ENCODE measurements at regions not wholly inside any gene's neighbourhood (a gene's known extent, or its start where the extent isn't known, plus 50 kb on each side); places are given as distances from the start of the nearest gene placed in this dataset.

GRCh38 chr20:55626716-55627115, 378.6 kb downstream of the CBLN4 start:
- no peaks in the 10 kb centered on the region for H3K4me1 ChIP-seq
- H3K4me3 ChIP-seq: no peak overlapping the region
- H3K27me3 ChIP-seq: no peaks in the 10 kb centered on the region
- ATAC-seq (ENCODE audit: low FRiP score in 2 of 2) (no peak), DNase-seq (no peak)
- TF ChIP-seq EP300 (IDR thresholded peaks at IDR 0.05) (no peak), POLR2A (IDR thresholded peaks at IDR 0.05) (no peak), POLR2AphosphoS5 (IDR thresholded peaks at IDR 0.05) (no peak), CTCF (IDR thresholded peaks at IDR 0.05) (no peak)
- 87 to 88% methylated on average over 4 of the region's 4 CpGs for WGBS, 2 donors
- H3K9me3 ChIP-seq: peaks cover 0 to 4% (median 0%) of the 10 kb centered on the region in 4 donors
- H3K27ac ChIP-seq: no peak overlapping the region
- no peaks in the 10 kb centered on the region for H3K36me3 ChIP-seq

GRCh38 chr20:55616367-55616766, 389.0 kb downstream of the CBLN4 start:
- Histone ChIP-seq H3K4me3 (no peak overlapping the region), H3K27ac (no peak overlapping the region), H3K9me3 (no peaks in the 10 kb centered on the region), H3K27me3 (no peaks in the 10 kb centered on the region), H3K36me3 (no peaks in the 10 kb centered on the region), H3K4me1 (no peaks in the 10 kb centered on the region)
- TF ChIP-seq POLR2AphosphoS5 (IDR thresholded peaks at IDR 0.05) (no peak), POLR2A (IDR thresholded peaks at IDR 0.05) (no peak), CTCF (IDR thresholded peaks at IDR 0.05) (no peak), EP300 (IDR thresholded peaks at IDR 0.05) (no peak)
- WGBS, 2 donors: 78 to 86% methylated on average over 8 of the region's 8 CpGs
- no peak for DNase-seq
- ATAC-seq (ENCODE audit: low FRiP score in 2 of 2): no peak

GRCh38 chr20:55615818-55616217, 389.5 kb downstream of the CBLN4 start:
- H3K9me3 ChIP-seq: no peaks in the 10 kb centered on the region
- no peaks in the 10 kb centered on the region for H3K4me1 ChIP-seq
- DNase-seq (no peak), ATAC-seq (ENCODE audit: low FRiP score in 2 of 2) (no peak)
- no peak for TF ChIP-seq EP300 (IDR thresholded peaks at IDR 0.05)
- TF ChIP-seq POLR2A (IDR thresholded peaks at IDR 0.05): no peak
- TF ChIP-seq POLR2AphosphoS5 (IDR thresholded peaks at IDR 0.05): no peak
- no peak for TF ChIP-seq CTCF (IDR thresholded peaks at IDR 0.05)
- H3K27me3 ChIP-seq: no peaks in the 10 kb centered on the region
- no peaks in the 10 kb centered on the region for H3K36me3 ChIP-seq
- H3K27ac ChIP-seq: no peak overlapping the region
- 78 to 95% methylated on average over 4 of the region's 4 CpGs for WGBS, 2 donors
- H3K4me3 ChIP-seq: no peak overlapping the region

- H3K9me3 ChIP-seq: no peaks in the 10 kb centered on the region
- H3K27me3 ChIP-seq: no peaks in the 10 kb centered on the region
- H3K36me3 ChIP-seq: no peaks in the 10 kb centered on the region
- TF ChIP-seq POLR2AphosphoS5 (IDR thresholded peaks at IDR 0.05): no peak
- TF ChIP-seq POLR2A (IDR thresholded peaks at IDR 0.05): no peak
- no peak for TF ChIP-seq CTCF (IDR thresholded peaks at IDR 0.05)
- no peak for TF ChIP-seq EP300 (IDR thresholded peaks at IDR 0.05)
- 69 to 86% methylated on average over 7 of the region's 7 CpGs for WGBS, 2 donors
- no peak overlapping the region for H3K4me3 ChIP-seq
- DNase-seq (no peak), ATAC-seq (ENCODE audit: low FRiP score in 2 of 2) (no peak)
- H3K4me1 ChIP-seq: no peaks in the 10 kb centered on the region
- H3K27ac ChIP-seq: no peak overlapping the region
These were observed 391.0 kb downstream of the CBLN4 start for GRCh38 chr20:55614220-55614757.

GRCh38 chr20:55610756-55611155, 394.6 kb downstream of the CBLN4 start:
- no peaks in the 10 kb centered on the region for H3K27me3 ChIP-seq
- no peak overlapping the region for H3K27ac ChIP-seq
- WGBS, 2 donors: 50 to 82% methylated on average over 4 of the region's 4 CpGs

More at GRCh38 chr20:55610756-55611155, 394.6 kb downstream of the CBLN4 start:
- TF ChIP-seq CTCF (IDR thresholded peaks at IDR 0.05) (no peak), POLR2AphosphoS5 (IDR thresholded peaks at IDR 0.05) (no peak), EP300 (IDR thresholded peaks at IDR 0.05) (no peak), POLR2A (IDR thresholded peaks at IDR 0.05) (no peak)
- Histone ChIP-seq H3K4me3 (no peak overlapping the region), H3K36me3 (no peaks in the 10 kb centered on the region), H3K9me3 (no peaks in the 10 kb centered on the region), H3K4me1 (no peaks in the 10 kb centered on the region)
- ATAC-seq (ENCODE audit: low FRiP score in 2 of 2) (no peak), DNase-seq (no peak)
